ENCODE measurements at regions not wholly inside any gene's neighbourhood (a gene's known extent, or its start where the extent isn't known, plus 50 kb on each side); places are given as distances from the start of the nearest gene placed in this dataset.

DNA sequence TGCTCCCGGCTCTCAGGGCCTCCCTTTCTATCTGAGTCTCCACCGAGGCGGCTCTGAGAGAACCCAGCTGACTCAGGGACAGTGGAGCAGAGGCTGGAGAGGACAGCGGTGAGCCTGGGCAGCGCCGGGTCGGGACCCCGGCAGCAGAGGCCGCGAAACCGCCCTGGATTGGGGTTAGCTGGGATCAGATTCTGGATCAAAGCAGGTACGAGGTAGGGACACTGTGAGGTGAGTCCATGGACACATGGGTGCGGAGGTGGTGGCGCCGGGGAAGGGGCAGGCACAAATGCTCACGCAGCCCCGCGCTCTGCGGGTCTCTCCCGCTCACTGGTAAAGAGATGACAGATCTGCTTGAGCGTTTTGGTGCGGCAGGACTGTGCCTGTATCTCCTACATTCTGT, 146.4 kb upstream of the GGTLC1 start:
- DNase-seq = no peak

DNA sequence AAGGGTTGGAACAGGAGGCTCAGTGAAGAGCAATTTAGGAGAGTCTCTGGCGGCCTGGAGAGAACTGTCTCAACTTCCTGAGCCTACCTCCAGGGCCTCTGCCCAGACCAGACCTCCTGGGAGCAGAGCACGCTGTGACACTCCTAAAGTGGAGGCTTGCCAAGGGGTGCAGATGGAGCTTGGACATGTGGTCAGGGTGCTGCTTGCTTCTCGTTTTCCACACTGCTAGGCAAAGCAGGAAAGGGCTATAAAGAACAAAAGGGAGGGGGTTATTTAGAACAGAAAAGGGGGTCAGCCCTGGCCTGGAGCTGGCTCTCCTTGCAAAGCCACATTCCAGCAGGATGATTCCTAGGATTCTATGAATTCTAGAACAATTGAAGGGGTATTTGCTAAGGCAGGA, 145.7 kb upstream of the GGTLC1 start:
- peak; percentile 82 for DNase-seq

DNA sequence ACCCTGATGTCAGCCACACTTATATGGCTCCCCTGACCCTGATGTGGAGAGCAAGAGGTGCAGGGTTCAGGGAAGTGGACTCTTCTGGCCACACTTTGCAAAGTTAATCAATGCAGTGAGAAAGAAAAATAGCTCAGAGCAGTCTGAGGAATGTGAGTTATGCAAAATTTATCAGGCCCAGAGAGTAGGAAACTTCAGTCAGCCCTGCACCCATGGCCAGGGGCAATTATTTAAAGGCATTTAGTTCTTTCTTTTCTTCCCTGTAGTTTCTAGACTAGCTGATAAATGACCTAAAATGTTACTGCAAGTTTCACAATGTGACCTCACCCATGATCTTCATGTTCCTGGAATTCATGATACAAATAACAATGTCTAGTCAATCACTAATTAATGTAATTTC, 143.7 kb upstream of the GGTLC1 start:
- no peak for DNase-seq

DNA sequence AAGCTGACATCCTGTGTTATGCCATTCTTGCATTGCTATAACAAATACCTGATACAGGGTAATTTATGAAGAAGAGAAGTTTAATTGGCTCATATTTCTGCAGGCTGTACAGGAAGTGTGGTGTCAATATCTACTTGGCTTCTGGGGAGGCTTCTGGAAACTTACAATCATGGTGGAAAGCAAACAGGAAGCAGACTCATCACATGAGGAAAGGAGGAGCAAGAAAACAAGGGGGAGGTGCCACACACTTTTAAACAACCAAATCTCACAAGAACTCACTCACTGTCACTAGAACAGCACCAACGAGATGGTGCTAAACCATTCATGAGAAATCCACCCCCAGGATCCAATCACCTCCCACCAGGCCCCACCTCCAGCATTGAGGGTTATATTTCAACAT, 143.1 kb upstream of the GGTLC1 start:
- DNase-seq = no peak

DNA sequence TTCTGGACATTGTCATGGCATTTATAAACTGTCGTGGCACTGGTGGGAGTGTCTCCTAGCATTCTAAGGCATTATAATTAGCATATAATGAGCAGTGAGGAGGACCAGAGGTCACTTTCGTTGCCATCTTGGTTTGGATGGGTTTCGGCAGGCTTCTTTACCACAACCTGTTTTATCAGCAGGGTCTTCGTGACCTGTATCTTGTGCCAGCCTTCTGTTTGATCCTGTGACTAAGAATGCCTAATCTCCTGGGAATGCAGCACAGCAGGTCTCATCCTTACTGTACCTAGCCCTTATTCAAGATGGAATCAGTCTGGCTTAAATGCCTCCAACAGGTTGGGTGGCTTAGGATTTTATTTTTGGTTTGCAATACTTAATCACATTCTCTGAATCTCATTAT, 142.7 kb upstream of the GGTLC1 start:
- DNase-seq = peak; percentile 21

DNA sequence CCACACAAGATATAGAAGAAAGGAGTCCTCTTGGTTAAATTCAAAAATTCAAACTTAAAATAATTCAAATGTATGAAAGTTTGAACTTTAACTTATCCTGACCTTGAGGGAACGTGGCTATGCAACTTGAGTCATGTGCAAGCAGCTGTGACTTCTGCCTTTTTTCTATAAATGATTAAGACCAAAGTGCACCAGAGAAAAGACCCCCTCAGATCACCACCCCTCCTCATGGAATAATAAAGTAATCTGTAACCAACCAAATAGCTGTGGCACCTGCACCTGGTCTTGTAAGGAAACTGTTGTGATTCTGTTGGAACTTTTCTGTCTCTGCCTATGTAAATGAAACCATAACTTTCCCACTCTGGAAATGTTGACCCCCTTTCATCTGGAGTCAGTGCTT, 141.1 kb upstream of the GGTLC1 start:
- no peak for DNase-seq

DNA sequence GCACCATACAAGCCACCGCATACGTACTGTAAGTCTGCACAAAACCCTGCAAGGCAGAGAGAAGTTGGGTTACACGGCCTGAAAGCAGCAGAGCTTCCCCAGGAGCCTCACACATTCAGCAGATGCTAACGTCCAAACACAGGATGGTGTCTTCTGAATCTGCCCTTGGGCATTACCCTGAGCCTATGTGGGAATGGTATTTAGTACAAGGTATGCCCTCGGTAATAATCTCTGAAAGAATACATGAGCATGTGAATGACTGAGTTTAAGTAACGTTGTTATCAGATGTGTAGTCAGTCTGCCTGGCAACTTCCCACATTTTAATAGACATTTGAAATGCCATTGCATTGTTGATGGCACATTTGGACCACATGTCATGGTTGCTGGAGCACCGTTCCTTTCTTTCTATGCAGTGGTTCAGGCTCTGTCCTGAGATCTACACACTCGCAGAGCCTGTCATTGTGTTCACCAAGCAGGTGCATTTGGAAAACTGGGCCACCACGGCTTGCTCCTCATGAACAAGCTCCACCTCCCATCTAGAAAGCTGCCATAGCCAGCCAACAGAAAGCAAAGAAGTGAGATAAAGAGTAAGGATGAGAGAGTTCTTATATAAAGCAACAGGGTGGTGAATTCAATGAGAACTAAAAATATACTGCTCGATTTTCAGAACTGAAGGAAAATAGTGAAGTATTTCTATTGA, 136.5 kb upstream of the GGTLC1 start:
- DNase-seq = no peak

DNA sequence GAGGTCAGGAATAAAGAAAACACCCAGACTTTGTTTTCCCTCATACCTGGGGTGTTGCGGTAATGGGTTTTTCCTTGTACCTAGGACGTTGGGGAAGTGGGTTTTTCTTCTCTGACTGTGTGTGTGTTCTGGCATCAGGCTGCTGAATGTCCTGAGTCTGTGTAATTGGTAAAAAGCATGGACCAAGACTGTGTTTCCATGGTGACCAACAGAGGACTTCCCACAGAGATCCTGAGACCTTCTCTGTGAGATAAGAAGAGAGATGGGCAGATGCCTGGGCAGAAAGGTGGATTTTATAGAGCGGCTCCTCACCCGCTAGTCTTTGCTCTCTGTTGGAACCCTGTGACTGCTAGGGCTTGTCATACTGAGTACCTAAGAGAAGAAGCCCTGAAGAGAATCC, 135.4 kb upstream of the GGTLC1 start:
- DNase-seq = no peak

DNA sequence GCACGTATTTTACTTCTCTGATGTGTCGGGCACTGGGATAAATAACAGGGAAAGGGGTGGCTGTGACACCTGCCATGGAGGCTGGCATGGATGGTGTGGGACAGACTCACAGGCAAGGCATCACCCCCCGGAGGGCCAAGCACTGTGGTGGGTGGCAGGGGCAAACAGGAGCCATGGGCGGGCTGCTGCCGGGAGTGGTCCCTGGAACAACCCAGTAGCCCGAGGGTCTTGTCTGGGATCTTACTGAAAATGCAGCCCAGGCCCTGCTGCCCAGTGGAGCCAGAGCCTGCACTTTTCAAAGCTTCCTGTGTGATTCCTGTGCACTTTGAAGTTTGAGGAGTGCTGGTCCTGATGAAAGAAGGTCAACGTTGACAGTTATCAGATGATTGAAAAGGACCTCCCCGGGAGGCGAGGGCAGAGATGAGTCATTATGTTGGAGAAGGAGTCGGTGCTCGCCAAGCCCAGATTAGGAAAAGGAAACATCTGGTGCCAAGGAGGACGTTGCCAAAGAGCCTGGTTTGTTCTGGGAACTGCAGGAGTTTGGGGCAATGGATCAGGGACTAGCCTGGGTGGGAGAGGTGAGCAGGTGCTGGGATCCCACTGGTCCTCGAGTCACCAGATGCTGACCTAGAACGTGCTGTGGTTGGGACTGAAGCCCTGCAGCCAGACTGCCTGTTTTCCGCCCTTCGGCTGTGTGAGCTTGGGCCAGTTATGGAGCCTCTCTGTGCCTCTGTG, 130.0 kb upstream of the GGTLC1 start:
- DNase-seq = peak; percentile 52

DNA sequence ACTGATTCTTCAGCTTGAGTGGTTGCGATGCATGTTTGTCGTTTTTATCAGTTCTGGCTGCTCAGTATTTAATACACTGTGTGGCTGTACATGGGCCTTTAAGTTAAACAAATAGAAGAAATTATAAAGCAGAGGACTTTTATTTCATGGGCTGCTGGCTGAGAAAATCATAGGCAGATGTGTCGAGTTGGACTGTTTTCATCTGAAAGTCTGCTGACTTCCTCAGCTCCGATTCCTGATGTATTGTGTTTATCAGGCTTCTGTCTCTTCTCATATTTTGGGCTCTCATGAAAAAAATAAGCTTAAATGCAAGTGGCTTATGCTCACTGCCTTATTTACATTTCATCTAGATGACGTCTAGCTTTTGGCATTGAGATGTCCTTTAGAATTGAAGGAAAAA, 129.5 kb upstream of the GGTLC1 start:
- DNase-seq = peak; percentile 68

DNA sequence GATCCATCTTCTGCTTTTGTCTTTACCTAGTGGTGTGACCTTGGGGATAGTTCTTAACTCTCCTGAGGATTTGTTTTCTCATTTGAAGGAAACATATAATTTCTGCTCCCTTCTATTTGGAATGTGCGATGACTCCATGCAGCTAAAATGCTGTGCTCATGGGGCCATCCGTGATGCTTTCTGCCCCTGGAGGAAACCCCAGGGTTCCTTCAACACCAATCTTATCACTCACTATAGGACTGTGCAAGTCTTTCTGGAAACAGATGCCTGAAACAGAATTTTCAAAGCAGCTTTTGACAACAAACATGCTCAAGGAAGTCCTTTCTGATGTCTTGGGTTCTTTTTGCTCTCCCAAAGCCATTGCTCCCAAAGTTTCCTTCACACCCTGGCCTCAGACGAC, 128.8 kb upstream of the GGTLC1 start:
- DNase-seq = no peak

DNA sequence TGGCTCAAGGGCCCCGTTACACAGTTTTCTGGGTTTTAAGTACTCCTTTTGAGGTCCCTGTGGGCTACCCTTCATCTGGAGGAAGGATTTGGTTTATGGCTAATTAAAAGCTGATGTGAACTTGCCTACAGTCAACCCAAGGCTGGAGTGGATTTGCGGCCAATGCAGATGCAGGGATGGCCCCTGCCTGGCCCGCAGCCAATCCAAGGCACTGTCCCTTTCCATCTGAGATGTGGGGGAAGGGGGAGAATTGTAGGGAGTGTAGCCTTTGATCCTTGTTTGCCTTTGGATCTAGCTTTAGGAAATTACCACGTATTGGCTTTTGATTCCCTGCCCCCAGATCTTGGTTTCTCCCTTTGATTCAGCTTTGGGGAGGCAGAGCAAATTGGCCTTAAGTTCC, 128.0 kb upstream of the GGTLC1 start:
- DNase-seq = no peak

DNA sequence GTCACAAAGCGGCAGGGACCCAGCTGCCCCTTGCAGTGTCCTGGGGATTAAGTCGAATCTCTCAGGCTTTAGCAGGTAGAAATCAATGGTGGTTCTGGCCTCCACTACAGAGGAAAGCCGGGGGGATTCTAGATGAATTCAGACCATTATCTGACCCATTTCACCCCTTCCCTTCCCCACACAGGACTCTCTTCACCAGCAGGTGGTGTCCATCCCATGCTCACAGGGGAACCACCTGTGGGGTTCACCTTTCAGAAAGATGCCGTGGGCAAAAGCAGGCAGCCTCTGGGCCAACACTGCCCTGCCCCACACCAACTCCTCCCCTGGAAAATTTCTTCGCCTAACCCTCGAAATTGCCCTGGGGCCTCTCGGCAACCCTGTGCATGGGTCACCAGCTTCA, 123.8 kb upstream of the GGTLC1 start:
- no peak for DNase-seq

DNA sequence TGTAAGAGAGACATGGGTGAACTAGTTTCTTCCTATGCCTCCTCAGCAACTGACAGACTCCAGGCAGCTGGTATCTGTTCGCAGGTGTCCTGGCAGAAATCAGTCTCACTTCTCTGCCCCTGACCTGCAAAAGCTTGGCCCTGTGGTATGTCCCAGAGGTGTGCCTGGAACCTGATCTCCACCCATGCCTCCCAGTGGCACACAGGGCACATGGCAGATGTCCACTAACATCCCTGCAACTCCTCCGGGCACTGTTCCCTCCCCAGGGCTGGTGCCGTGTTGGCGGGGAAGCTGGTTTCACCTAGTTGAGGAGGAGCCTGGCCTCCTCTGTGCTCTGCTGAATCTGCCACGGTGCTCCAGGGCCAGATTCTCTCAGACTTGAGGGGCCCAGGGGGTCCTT, 123.3 kb upstream of the GGTLC1 start:
- DNase-seq = no peak

DNA sequence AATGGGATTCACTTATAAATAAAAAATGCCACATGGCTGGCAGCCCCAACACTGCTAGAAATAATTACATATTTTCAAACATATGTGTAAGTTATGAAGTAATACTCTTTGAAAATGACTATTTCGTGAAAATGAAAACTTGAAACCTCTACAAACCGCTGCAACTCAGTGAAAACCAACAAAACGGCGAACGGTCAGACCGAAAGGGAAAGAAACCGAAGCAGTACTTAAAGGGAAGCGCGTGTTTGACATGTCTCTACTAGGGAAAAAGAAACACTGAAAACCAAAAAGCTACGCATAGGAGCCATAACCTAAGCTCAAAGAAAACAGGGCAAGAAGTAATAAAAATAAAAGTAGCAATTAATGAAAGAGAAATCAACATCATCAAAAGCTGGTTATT, 121.0 kb upstream of the GGTLC1 start:
- DNase-seq = no peak

DNA sequence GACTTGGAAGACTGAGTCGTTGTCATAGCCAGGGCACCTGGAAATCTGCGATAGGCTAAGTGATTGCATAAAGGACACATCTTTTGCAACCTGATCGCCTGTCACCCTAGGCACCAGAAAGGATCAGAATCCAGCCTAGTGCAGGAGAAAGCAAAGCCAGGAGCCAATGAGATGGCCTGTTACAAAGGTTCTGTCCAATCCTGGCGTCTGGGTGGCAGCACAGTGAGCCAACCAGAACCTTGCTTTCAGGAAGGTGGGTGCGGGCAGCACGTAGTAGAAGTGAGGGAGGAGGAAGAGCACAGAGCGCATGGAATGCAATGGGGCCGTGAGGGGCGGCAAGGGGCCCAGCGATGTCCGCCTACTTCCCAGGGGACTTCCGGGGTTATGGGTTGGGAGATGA, 120.4 kb upstream of the GGTLC1 start:
- no peak for DNase-seq

DNA sequence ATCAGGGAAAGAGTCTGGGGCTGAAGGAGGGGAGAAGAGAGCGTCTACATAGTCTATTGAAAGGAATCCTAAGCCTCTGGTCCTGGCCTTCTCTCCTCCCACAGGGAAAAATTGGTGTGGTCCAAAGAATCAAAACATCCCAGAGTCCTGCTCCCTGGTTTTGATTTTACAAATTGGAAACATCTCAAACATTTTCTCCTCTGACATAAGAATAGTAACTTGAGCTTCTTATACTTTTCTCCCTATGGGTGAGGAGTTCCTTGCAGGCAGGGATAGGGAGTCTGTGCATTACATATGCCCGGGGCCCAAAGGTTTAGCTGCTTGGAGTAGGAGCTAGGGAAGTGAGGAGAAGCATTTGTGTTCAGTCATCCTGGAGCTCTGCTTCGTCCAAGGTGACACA, 120.0 kb upstream of the GGTLC1 start:
- DNase-seq = no peak

DNA sequence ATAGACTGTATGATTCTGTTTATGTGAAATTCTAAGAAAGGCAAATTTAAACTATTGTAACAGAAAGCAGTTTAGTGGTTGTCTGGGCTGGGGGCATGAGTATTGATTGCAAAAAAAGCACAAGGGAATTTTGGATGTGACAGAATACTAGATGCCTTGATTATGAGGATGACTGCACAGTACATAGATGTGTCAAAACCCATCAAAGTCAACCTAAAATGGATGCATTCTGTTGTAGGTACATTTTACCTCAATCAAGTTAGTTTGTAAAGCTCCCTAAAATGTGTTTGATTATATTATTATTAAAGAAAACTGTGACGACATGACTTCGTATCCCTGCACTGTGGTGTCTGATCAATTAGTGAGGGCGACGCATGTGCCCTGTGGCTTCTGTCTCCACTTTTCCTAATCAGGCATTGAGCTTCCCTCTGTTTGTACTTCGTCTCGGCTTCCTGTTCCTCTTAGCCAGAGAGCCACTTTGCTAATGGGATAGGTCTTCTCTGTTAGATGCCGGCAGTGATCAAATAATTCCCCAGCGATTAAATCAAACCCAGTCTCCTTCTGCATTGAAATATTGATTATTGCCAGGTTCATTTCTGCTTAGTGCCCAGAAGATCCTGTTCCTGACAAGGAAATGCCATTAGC, 118.3 kb upstream of the GGTLC1 start:
- DNase-seq = no peak

DNA sequence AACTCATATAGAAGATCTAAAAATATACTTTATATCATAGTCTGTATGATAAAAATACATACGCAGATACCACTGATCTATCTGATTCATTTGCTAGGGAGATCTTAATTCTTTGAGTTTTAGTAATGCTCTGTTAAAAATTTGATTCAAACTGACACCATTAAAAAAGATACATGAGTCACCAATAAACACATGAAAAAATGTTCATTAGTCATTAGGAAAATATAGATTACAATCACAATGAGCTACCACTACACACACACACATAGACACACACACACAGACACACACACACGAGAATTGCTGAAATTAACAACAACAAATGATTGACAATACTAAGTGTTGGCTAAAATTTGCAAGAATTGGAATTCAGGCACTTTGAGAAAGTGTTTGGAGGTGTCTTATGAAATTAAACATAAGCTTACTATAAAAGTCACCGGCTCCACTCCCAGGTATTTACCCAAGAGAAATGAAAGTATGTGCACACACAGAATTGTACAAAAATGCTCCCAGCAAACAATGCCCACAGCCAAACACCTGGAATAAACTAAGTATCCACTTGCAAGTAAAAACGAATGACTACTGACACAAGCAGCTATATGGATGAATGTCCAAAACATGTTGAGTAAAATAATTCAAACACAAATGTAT, 117.7 kb upstream of the GGTLC1 start:
- no peak for DNase-seq

DNA sequence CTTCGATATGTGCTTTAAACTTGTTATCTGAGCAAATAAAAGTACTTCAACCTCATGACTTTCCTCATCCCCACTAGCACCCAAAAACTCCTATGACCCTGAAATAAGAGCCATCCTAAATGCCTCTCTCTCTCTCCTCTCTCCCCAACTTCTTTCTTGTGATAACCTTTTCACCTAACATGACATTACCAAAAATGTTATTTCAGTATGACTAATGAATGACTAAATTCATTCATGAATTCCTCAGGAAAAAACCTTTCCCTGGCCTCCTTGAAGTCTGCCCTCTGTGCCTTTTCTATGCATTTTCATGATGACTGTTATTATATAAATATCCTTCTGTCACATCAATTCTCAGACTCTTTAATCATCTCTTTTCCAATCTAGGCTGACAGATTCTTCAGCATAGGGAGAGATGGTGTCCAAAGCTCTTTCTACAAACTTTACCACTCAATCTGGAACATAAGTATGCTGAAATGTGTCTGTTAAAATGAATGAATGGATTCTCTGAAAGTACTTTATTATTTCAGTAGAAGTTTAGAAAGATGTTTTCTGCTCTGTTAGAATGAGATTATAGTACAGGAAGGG, 114.3 kb upstream of the GGTLC1 start:
- no peak for DNase-seq

DNA sequence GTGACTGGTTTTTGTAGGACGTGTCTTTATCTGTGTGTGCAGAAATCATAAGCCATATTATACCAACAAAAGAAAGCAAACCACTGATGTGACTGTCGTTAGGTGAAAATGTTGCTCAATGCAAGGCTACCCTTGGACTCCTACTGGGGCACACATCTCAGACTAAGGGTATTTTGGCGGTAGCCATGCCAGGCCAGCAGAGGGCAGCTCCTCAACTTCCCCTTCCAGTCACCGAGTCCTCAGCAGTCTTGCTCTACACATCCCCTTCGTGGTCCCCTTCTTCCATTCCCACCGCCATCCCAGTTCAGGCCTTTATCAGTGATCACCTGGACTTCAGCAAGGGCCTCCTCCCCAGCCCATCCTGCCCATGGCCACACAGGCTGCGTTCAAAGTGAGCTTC, 113.7 kb upstream of the GGTLC1 start:
- peak; percentile 95 for DNase-seq

DNA sequence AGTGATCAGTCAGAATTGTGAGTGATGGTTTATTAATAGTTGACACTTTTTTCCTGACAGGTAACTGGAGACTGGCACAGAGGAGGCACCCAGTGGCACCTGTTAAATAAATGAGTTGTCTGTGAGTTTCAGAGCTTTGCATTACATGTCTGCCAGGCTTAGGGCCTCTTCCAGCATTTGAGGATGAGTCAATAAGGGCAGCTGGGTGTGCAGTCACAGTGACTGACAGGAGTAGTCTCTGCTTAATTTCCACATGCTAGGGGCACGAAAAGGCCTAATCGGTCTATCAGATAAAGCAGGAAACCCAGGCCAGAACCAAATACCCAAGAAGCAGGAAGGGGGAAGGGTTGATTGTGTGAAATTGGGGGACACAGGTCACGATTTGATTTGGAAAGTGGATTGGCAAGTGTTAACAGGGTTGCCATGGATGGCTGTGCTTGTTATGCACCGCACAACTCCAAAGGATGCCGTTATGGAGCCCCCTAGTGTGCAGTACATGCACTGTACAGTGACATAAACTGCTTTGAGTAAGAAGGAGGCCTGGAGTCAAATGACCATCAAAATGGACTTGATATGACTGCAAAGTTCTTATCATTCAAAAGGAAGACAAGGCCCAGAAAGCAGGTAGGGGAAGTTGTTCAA, 111.9 kb upstream of the GGTLC1 start:
- DNase-seq = peak; percentile 64

DNA sequence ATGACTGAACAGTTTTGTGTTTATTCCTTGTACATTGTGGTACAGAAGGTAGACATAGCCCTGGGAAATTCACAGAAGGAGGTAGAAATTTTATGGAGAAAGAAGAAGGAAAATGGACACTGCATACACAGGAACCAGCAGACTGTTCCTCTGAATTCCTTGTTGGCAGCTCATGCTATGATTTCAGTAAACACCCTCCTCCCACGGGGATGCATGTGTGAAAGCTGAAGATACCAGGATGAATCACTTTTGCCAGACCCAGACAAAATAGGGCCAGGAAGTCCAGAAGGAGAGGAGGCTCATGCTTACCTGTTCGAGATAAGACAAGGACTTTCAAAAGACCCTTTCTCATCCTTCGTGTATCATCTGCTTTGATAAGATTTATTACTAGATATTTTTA, 110.3 kb upstream of the GGTLC1 start:
- DNase-seq = no peak
